ENCODE measurements at regions not wholly inside any gene's neighbourhood (a gene's known extent, or its start where the extent isn't known, plus 50 kb on each side); places are given as distances from the start of the nearest gene placed in this dataset.

DNA sequence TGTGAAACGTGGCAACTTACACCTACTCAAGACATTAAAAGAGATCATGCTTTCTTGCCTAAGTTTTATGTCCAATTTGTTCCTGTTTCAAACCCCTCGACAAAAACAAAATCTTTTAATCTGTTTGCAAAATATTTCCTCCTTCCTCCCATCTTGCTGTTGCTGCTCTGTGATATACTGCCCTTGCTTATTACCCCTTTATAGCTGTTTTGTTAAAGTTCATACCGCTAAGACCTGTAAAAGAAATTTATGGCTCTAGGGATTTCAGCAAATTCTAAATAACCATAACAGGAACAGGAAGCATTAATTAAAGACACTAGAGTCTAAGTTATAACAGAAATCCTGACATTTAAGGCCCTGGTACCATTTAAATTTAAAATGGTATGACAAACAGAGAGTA is 1268.2 kb upstream of the PIK3C3 start:
- H3K27me3 Mint-ChIP-seq (ENCODE audit: insufficient read depth), result no peaks in the 10 kb centered on the region
- H3K27ac Mint-ChIP-seq, result no peak overlapping the region
- H3K4me3 Mint-ChIP-seq, result no peak overlapping the region
- peaks cover 7% of the 10 kb centered on the region for H3K9me3 Mint-ChIP-seq
- no peaks in the 10 kb centered on the region for H3K36me3 Mint-ChIP-seq (ENCODE audit: low read depth)
- DNase-seq (ENCODE audit: low spot score), result no peak
- H3K4me1 Mint-ChIP-seq (ENCODE audit: low read depth), result no peaks in the 10 kb centered on the region
- intact Hi-C loops (cut with micrococcal nuclease), result no loop called here

- intact Hi-C loops (cut with micrococcal nuclease), result no loop called here
- Mint-ChIP-seq H3K9me3 (peaks cover 7% of the 10 kb centered on the region), H3K36me3 (ENCODE audit: low read depth) (no peaks in the 10 kb centered on the region), H3K4me1 (ENCODE audit: low read depth) (no peaks in the 10 kb centered on the region), H3K4me3 (no peak overlapping the region), H3K27me3 (ENCODE audit: insufficient read depth) (no peaks in the 10 kb centered on the region), H3K27ac (no peak overlapping the region)
- no peak for DNase-seq (ENCODE audit: low spot score)
Observed at GRCh38 chr18:40685219-40685618, 1269.8 kb upstream of the PIK3C3 start.

GRCh38 chr18:40678318-40678717 is 1276.7 kb upstream of the PIK3C3 start:
- no peak overlapping the region for H3K27ac Mint-ChIP-seq
- DNase-seq (ENCODE audit: low spot score), result no peak
- no peaks in the 10 kb centered on the region for H3K36me3 Mint-ChIP-seq (ENCODE audit: low read depth)
- intact Hi-C loops (cut with micrococcal nuclease), result no loop called here
- H3K9me3 Mint-ChIP-seq, result peaks cover 15% of the 10 kb centered on the region
- H3K4me1 Mint-ChIP-seq (ENCODE audit: low read depth), result no peaks in the 10 kb centered on the region
- H3K4me3 Mint-ChIP-seq, result no peak overlapping the region
- H3K27me3 Mint-ChIP-seq (ENCODE audit: insufficient read depth), result no peaks in the 10 kb centered on the region

GRCh38 chr18:40676668-40677067 is 1278.4 kb upstream of the PIK3C3 start:
- no peaks in the 10 kb centered on the region for H3K4me1 Mint-ChIP-seq (ENCODE audit: low read depth)

GRCh38 chr18:40673150-40673549 is 1281.9 kb upstream of the PIK3C3 start:
- peaks cover 10% of the 10 kb centered on the region for H3K9me3 Mint-ChIP-seq
- intact Hi-C loops (cut with micrococcal nuclease), result no loop called here
- H3K27me3 Mint-ChIP-seq (ENCODE audit: insufficient read depth), result no peaks in the 10 kb centered on the region
- no peak for DNase-seq (ENCODE audit: low spot score)
- H3K36me3 Mint-ChIP-seq (ENCODE audit: low read depth), result no peaks in the 10 kb centered on the region
- H3K4me1 Mint-ChIP-seq (ENCODE audit: low read depth), result no peaks in the 10 kb centered on the region
- H3K27ac Mint-ChIP-seq, result no peak overlapping the region
- no peak overlapping the region for H3K4me3 Mint-ChIP-seq

More at GRCh38 chr18:40676668-40677067, 1278.4 kb upstream of the PIK3C3 start:
- Mint-ChIP-seq H3K36me3 (ENCODE audit: low read depth) (no peaks in the 10 kb centered on the region), H3K27me3 (ENCODE audit: insufficient read depth) (no peaks in the 10 kb centered on the region), H3K9me3 (peaks cover 15% of the 10 kb centered on the region), H3K27ac (no peak overlapping the region), H3K4me3 (no peak overlapping the region)
- intact Hi-C loops (cut with micrococcal nuclease), result no loop called here
- no peak for DNase-seq (ENCODE audit: low spot score)

DNA sequence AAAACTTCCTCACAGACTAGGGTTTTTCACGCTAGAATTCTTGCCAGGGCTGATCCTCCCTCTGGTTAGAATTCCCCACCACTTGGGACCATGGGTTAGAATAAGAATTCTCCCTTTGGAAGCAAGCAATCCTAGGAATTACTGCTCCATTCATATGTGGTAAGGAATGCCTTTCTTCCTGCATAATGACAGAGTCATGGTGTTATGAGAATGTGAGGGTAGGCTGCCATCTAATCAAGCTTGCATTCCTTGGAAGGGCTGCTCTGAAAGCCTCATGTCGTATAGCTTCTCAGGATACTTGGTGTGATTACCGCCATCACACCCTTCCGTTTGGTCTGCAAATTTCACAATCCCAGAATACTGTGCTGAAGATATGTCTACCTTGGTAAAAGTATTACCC is 1282.4 kb upstream of the PIK3C3 start:
- Mint-ChIP-seq H3K4me1 (ENCODE audit: low read depth) (no peaks in the 10 kb centered on the region), H3K9me3 (peaks cover 10% of the 10 kb centered on the region), H3K36me3 (ENCODE audit: low read depth) (no peaks in the 10 kb centered on the region), H3K27ac (no peak overlapping the region), H3K4me3 (no peak overlapping the region), H3K27me3 (ENCODE audit: insufficient read depth) (no peaks in the 10 kb centered on the region)
- intact Hi-C loops (cut with micrococcal nuclease), result no loop called here
- no peak for DNase-seq (ENCODE audit: low spot score)

GRCh38 chr18:40670668-40671375 is 1284.2 kb upstream of the PIK3C3 start:
- intact Hi-C loops (cut with micrococcal nuclease), result no loop called here
- DNase-seq (ENCODE audit: low spot score), result no peak
- Mint-ChIP-seq H3K9me3 (peaks cover 13% of the 10 kb centered on the region), H3K27me3 (ENCODE audit: insufficient read depth) (no peaks in the 10 kb centered on the region), H3K27ac (no peak overlapping the region), H3K36me3 (ENCODE audit: low read depth) (no peaks in the 10 kb centered on the region), H3K4me1 (ENCODE audit: low read depth) (no peaks in the 10 kb centered on the region), H3K4me3 (no peak overlapping the region)

DNA sequence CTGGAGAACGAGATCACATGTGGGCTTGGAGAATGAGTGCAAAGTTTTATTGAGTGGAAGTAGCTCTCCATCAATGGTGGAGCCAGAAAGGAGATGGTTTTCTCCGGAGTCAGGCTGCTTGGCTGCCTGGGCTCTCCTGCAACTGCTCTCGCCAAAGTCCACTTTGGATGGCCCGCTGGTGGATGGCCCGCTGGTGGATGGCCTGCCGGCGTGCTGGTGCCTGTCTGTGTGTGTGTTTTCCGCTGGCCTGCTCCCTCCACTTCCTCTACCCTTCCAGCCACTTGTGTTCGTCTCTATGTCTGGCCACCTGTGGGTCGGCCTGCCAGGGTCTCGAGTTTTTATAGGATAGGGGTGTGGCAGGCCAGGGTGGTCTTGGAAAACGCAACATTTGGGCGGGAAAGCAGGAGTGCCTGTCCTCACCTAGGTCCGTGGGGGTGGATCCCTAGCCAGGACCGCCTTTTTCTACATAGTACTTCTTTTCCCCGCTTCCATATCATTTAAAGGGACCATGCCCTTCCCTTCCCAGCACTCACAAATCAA is 1292.1 kb upstream of the PIK3C3 start:
- H3K4me1 Mint-ChIP-seq (ENCODE audit: low read depth), result no peaks in the 10 kb centered on the region
- H3K27ac Mint-ChIP-seq, result no peak overlapping the region
- H3K9me3 Mint-ChIP-seq, result peaks cover 4% of the 10 kb centered on the region
- H3K4me3 Mint-ChIP-seq, result no peak overlapping the region
- DNase-seq (ENCODE audit: low spot score), result no peak
- no peaks in the 10 kb centered on the region for H3K27me3 Mint-ChIP-seq (ENCODE audit: insufficient read depth)
- intact Hi-C loops (cut with micrococcal nuclease), result no loop called here
- no peaks in the 10 kb centered on the region for H3K36me3 Mint-ChIP-seq (ENCODE audit: low read depth)

- Mint-ChIP-seq H3K4me3 (no peak overlapping the region), H3K27me3 (ENCODE audit: insufficient read depth) (no peaks in the 10 kb centered on the region), H3K4me1 (ENCODE audit: low read depth) (no peaks in the 10 kb centered on the region), H3K36me3 (ENCODE audit: low read depth) (no peaks in the 10 kb centered on the region), H3K9me3 (peaks cover 33% of the 10 kb centered on the region), H3K27ac (no peak overlapping the region)
- DNase-seq (ENCODE audit: low spot score), result no peak
- intact Hi-C loops (cut with micrococcal nuclease), result no loop called here
Observed at GRCh38 chr18:40653682-40654081, 1301.4 kb upstream of the PIK3C3 start.

DNA sequence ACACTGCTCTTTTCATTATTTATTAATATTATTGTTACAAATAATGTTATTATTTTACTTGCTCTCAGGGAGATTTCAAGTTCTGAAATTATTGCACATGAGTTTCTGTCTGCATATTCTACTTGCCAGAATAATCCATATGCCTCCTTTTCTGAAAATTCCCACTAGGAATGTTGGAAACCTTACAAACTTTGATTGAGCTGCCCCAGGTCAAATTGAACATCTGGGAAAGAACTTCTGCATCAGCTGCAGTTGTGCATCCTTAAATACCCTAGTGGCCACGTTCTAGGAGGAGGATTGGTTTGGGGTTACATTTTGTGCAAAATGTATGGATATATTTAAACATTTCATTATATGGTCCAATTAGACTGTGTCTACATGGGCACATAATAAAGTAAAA is 1302.7 kb upstream of the PIK3C3 start:
- no peaks in the 10 kb centered on the region for H3K27me3 Mint-ChIP-seq (ENCODE audit: insufficient read depth)
- H3K9me3 Mint-ChIP-seq, result peaks cover 29% of the 10 kb centered on the region
- DNase-seq (ENCODE audit: low spot score), result no peak
- no peak overlapping the region for H3K4me3 Mint-ChIP-seq
- H3K27ac Mint-ChIP-seq, result no peak overlapping the region
- intact Hi-C loops (cut with micrococcal nuclease), result no loop called here
- H3K36me3 Mint-ChIP-seq (ENCODE audit: low read depth), result no peaks in the 10 kb centered on the region
- no peaks in the 10 kb centered on the region for H3K4me1 Mint-ChIP-seq (ENCODE audit: low read depth)

DNA sequence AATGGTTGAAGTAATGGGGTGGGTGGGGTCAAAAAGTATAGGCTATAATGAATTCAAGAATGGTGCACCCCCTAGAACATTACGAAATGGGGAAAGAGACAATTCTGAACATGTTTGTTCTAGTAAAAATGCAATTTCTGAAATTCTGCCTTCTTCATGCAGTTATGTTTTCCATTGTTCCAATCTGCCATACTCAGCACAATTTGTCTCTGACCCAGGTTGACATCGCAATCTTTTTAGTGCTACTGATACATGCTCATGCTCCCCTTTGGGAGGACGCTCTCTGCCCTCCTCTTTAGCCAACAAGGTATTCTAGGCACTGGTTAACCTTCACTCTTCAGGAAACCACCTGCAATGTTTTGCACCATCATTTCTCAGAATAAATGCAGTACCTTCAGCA is 1303.9 kb upstream of the PIK3C3 start:
- no peaks in the 10 kb centered on the region for H3K36me3 Mint-ChIP-seq (ENCODE audit: low read depth)
- DNase-seq (ENCODE audit: low spot score), result no peak
- H3K27me3 Mint-ChIP-seq (ENCODE audit: insufficient read depth), result no peaks in the 10 kb centered on the region
- no peaks in the 10 kb centered on the region for H3K4me1 Mint-ChIP-seq (ENCODE audit: low read depth)
- H3K27ac Mint-ChIP-seq, result no peak overlapping the region
- H3K9me3 Mint-ChIP-seq, result peaks cover 32% of the 10 kb centered on the region
- H3K4me3 Mint-ChIP-seq, result no peak overlapping the region
- intact Hi-C loops (cut with micrococcal nuclease), result no loop called here

GRCh38 chr18:40642692-40643229 is 1312.3 kb upstream of the PIK3C3 start:
- intact Hi-C loops (cut with micrococcal nuclease), result no loop called here
- H3K27me3 Mint-ChIP-seq (ENCODE audit: insufficient read depth), result no peaks in the 10 kb centered on the region
- H3K4me3 Mint-ChIP-seq, result no peak overlapping the region
- H3K9me3 Mint-ChIP-seq, result peaks cover 13% of the 10 kb centered on the region
- DNase-seq (ENCODE audit: low spot score), result no peak
- H3K27ac Mint-ChIP-seq, result no peak overlapping the region
- H3K4me1 Mint-ChIP-seq (ENCODE audit: low read depth), result no peaks in the 10 kb centered on the region
- H3K36me3 Mint-ChIP-seq (ENCODE audit: low read depth), result no peaks in the 10 kb centered on the region

GRCh38 chr18:40631319-40631718 is 1323.7 kb upstream of the PIK3C3 start:
- Mint-ChIP-seq H3K27ac (no peak overlapping the region), H3K27me3 (ENCODE audit: insufficient read depth) (no peaks in the 10 kb centered on the region), H3K4me1 (ENCODE audit: low read depth) (no peaks in the 10 kb centered on the region), H3K36me3 (ENCODE audit: low read depth) (no peaks in the 10 kb centered on the region), H3K9me3 (peaks cover 33% of the 10 kb centered on the region), H3K4me3 (no peak overlapping the region)
- intact Hi-C loops (cut with micrococcal nuclease), result no loop called here
- DNase-seq (ENCODE audit: low spot score), result no peak

All from activated T-helper 1 cell treated with anti-CD3 and anti-CD28 coated beads, Interleukin-12 subunit alpha, Interleukin-12 subunit beta, Interleukin-2, Interleukin-4 antibody, amounts not matched to agents 30 ng/mL and 10 ng/mL and 1 ng/mL, durations not matched to agents 14 hours and 24 hours and 36 hours (primary cell).